T-helper 22 cell (primary cell): ENCODE measurements at regions not wholly inside any gene's neighbourhood (a gene's known extent, or its start where the extent isn't known, plus 50 kb on each side); places are given as distances from the start of the nearest gene placed in this dataset.
"Not testable (repeated sequence)": the region's sequence is repeated elsewhere in the genome, so short reads cannot be mapped to it uniquely, and the experiment has no call there.

Experiments used
- DNase-seq: peaks from one replicate; pipeline ENCODE4 v3.0.0-alpha.2; 2020; ENCODE audit warnings: low read depth

GRCh38 chr15:69924531-69924930 lies 173.2 kb downstream of the TLE3 start:
- no peak for DNase-seq

GRCh38 chr15:69926006-69926405 lies 171.7 kb downstream of the TLE3 start:
- no peak for DNase-seq

GRCh38 chr15:69926721-69927120 lies 171.0 kb downstream of the TLE3 start:
- DNase-seq: no peak

- not testable (repeated sequence) for DNase-seq
These were observed 168.8 kb downstream of the TLE3 start for GRCh38 chr15:69928890-69929289.

GRCh38 chr15:69929905-69930630 lies 167.6 kb downstream of the TLE3 start:
- no peak for DNase-seq

GRCh38 chr15:69930754-69931153 lies 167.0 kb downstream of the TLE3 start:
- DNase-seq: no peak

- DNase-seq: no peak
These were observed 166.6 kb downstream of the TLE3 start for GRCh38 chr15:69931156-69931555.

- DNase-seq: no peak
These were observed 163.1 kb downstream of the TLE3 start for GRCh38 chr15:69934607-69935006.

- no peak for DNase-seq
These were observed 157.9 kb downstream of the TLE3 start for GRCh38 chr15:69939513-69940440.

GRCh38 chr15:69940441-69941300 lies 157.0 kb downstream of the TLE3 start:
- DNase-seq: no peak

GRCh38 chr15:69941301-69941605 lies 156.5 kb downstream of the TLE3 start:
- no peak for DNase-seq

GRCh38 chr15:69941706-69942495 lies 155.8 kb downstream of the TLE3 start:
- no peak for DNase-seq

GRCh38 chr15:69943637-69944036 lies 154.1 kb downstream of the TLE3 start:
- DNase-seq: no peak

- DNase-seq: no peak
These were observed 152.0 kb downstream of the TLE3 start for GRCh38 chr15:69945729-69946128.

GRCh38 chr15:69946870-69947269 lies 150.8 kb downstream of the TLE3 start:
- DNase-seq: no peak

- no peak for DNase-seq
These were observed 150.3 kb downstream of the TLE3 start for GRCh38 chr15:69947394-69947793.

GRCh38 chr15:69949485-69949884 lies 148.2 kb downstream of the TLE3 start:
- no peak for DNase-seq

- DNase-seq: no peak
These were observed 146.3 kb downstream of the TLE3 start for GRCh38 chr15:69951256-69951897.

GRCh38 chr15:69951898-69952555 lies 145.7 kb downstream of the TLE3 start:
- no peak for DNase-seq

- no peak for DNase-seq
These were observed 144.7 kb downstream of the TLE3 start for GRCh38 chr15:69953051-69953450.

- no peak for DNase-seq
These were observed 143.9 kb downstream of the TLE3 start for GRCh38 chr15:69953816-69954215.
